ENCODE measurements at regions not wholly inside any gene's neighbourhood (a gene's known extent, or its start where the extent isn't known, plus 50 kb on each side); places are given as distances from the start of the nearest gene placed in this dataset.
"Not testable (repeated sequence)": the region's sequence is repeated elsewhere in the genome, so short reads cannot be mapped to it uniquely, and the experiment has no call there.

GRCh38 chr16:29355339-29356059 is 51.0 kb downstream of the NPIPB11 start:
- DNase-seq (ENCODE audit: low read depth in 3 of 3, low spot score in 2 of 3), result not testable (repeated sequence)

GRCh38 chr16:29354449-29354848 is 52.1 kb downstream of the NPIPB11 start:
- DNase-seq (ENCODE audit: low read depth in 3 of 3, low spot score in 2 of 3), result not testable (repeated sequence)

- DNase-seq (ENCODE audit: low read depth in 3 of 3, low spot score in 2 of 3), result not testable (repeated sequence)
Observed at GRCh38 chr16:29352617-29352999, 53.9 kb downstream of the NPIPB11 start.

- DNase-seq (ENCODE audit: low read depth in 3 of 3, low spot score in 2 of 3), result not testable (repeated sequence)
Observed at GRCh38 chr16:29351970-29352616, 54.4 kb downstream of the NPIPB11 start.

- not testable (repeated sequence) for DNase-seq (ENCODE audit: low read depth in 3 of 3, low spot score in 2 of 3)
Observed at GRCh38 chr16:29351271-29351969, 55.1 kb downstream of the NPIPB11 start.

- DNase-seq (ENCODE audit: low read depth in 3 of 3, low spot score in 2 of 3), result not testable (repeated sequence)
Observed at GRCh38 chr16:29349966-29350365, 56.5 kb downstream of the NPIPB11 start.

- not testable (repeated sequence) for DNase-seq (ENCODE audit: low read depth in 3 of 3, low spot score in 2 of 3)
Observed at GRCh38 chr16:29348748-29349147, 57.8 kb downstream of the NPIPB11 start.

GRCh38 chr16:29348123-29348690 is 58.3 kb downstream of the NPIPB11 start:
- not testable (repeated sequence) for DNase-seq (ENCODE audit: low read depth in 3 of 3, low spot score in 2 of 3)

- DNase-seq (ENCODE audit: low read depth in 3 of 3, low spot score in 2 of 3), result not testable (repeated sequence)
Observed at GRCh38 chr16:29346796-29347580, 59.5 kb downstream of the NPIPB11 start.

- DNase-seq (ENCODE audit: low read depth in 3 of 3, low spot score in 2 of 3), result not testable (repeated sequence)
Observed at GRCh38 chr16:29346203-29346602, 60.3 kb downstream of the NPIPB11 start.

- not testable (repeated sequence) for DNase-seq (ENCODE audit: low read depth in 3 of 3, low spot score in 2 of 3)
Observed at GRCh38 chr16:29342937-29343336, 63.6 kb downstream of the NPIPB11 start.

- DNase-seq (ENCODE audit: low read depth in 3 of 3, low spot score in 2 of 3), result not testable (repeated sequence)
Observed at GRCh38 chr16:29340779-29341438, 65.6 kb downstream of the NPIPB11 start.

- DNase-seq (ENCODE audit: low read depth in 3 of 3, low spot score in 2 of 3), result not testable (repeated sequence)
Observed at GRCh38 chr16:29340235-29340634, 66.3 kb downstream of the NPIPB11 start.

- DNase-seq (ENCODE audit: low read depth in 3 of 3, low spot score in 2 of 3), result not testable (repeated sequence)
Observed at GRCh38 chr16:29338821-29339700, 67.5 kb downstream of the NPIPB11 start.

GRCh38 chr16:29337385-29337901 is 69.1 kb downstream of the NPIPB11 start:
- not testable (repeated sequence) for DNase-seq (ENCODE audit: low read depth in 3 of 3, low spot score in 2 of 3)

- not testable (repeated sequence) for DNase-seq (ENCODE audit: low read depth in 3 of 3, low spot score in 2 of 3)
Observed at GRCh38 chr16:29335549-29335846, 71.0 kb downstream of the NPIPB11 start.

GRCh38 chr16:29334776-29335548 is 71.5 kb downstream of the NPIPB11 start:
- DNase-seq (ENCODE audit: low read depth in 3 of 3, low spot score in 2 of 3), result not testable (repeated sequence)

GRCh38 chr16:29333492-29334097 is 72.9 kb downstream of the NPIPB11 start:
- not testable (repeated sequence) for DNase-seq (ENCODE audit: low read depth in 3 of 3, low spot score in 2 of 3)
